HL-60 (cell line): ENCODE measurements at regions not wholly inside any gene's neighbourhood (a gene's known extent, or its start where the extent isn't known, plus 50 kb on each side); places are given as distances from the start of the nearest gene placed in this dataset.

Experiments used
- CTCF ChIP-seq: IDR thresholded peaks from one replicate; pipeline ENCODE4 v1.5.1; 2011; ENCODE audit warnings: low read length, control low read depth, inconsistent platforms; ENCODE audit not compliant: insufficient read depth
- GABPA ChIP-seq: IDR thresholded peaks from 2 replicates; pipeline ENCODE4 v1.6.1; 2012; ENCODE audit warnings: low read depth
- POLR2AphosphoS5 ChIP-seq: IDR thresholded peaks from 2 replicates; pipeline ENCODE4 v1.6.1; 2012; ENCODE audit warnings: low read depth
- REST ChIP-seq: IDR thresholded peaks from 2 replicates; pipeline ENCODE4 v1.6.1; 2012; ENCODE audit warnings: low read depth; ENCODE audit not compliant: insufficient replicate concordance

GRCh38 chr5:85769347-85769746, 848.4 kb upstream of the COX7C start:
- TF ChIP-seq CTCF (no peak), GABPA (no peak), POLR2AphosphoS5 (no peak), REST (no peak)
